DOHH2 (cell line): ENCODE measurements at regions not wholly inside any gene's neighbourhood (a gene's known extent, or its start where the extent isn't known, plus 50 kb on each side); places are given as distances from the start of the nearest gene placed in this dataset.

Source experiments
- H3F3A ChIP-seq: fragments of 200-600 bp; sonication (generic), shearing (Covaris generic); 2 replicates; pipeline ENCODE4 v1.6.0; 2016; ENCODE audit warnings: antibody characterized with exemption, mild to moderate bottlenecking; ENCODE audit not compliant: control insufficient read depth, insufficient read depth
- H3K27ac ChIP-seq: fragments of 200-600 bp; sonication (generic); 2 replicates; pipeline ENCODE4 v1.5.1; 2014; ENCODE audit warnings: low read depth, mild to moderate bottlenecking, low read length, moderate library complexity
- H3K27me3 ChIP-seq: fragments of 200-600 bp; sonication (generic); 2 replicates; pipeline ENCODE4 v1.6.1; 2014; ENCODE audit warnings: mild to moderate bottlenecking, low read length, mixed read lengths; ENCODE audit not compliant: control insufficient read depth
- H3K36me3 ChIP-seq: fragments of 200-600 bp; sonication (generic); 2 replicates; pipeline ENCODE4 v1.6.1; 2014; ENCODE audit warnings: mild to moderate bottlenecking, low read length, moderate library complexity, mixed read lengths; ENCODE audit not compliant: control insufficient read depth
- H3K4me1 ChIP-seq: fragments of 200-600 bp; sonication (generic); 2 replicates; pipeline ENCODE4 v1.6.1; 2014; ENCODE audit warnings: mild to moderate bottlenecking, low read length, mixed read lengths; ENCODE audit not compliant: control insufficient read depth
- H3K4me2 ChIP-seq: fragments of 200-600 bp; sonication (generic); 2 replicates; pipeline ENCODE4 v1.6.0; 2014; ENCODE audit warnings: mild to moderate bottlenecking, low read length, moderate library complexity
- H3K4me3 ChIP-seq: fragments of 200-600 bp; sonication (generic); 2 replicates; pipeline ENCODE4 v1.5.1; 2014; ENCODE audit warnings: mild to moderate bottlenecking, low read length, mixed read lengths
- H3K79me2 ChIP-seq: fragments of 200-600 bp; sonication (generic); 2 replicates; pipeline ENCODE4 v1.6.1; 2014; ENCODE audit warnings: mild to moderate bottlenecking, low read length, mixed read lengths; ENCODE audit not compliant: control insufficient read depth
- H3K9me2 ChIP-seq: fragments of 200-600 bp; sonication (generic); replicated peaks from 2 replicates; pipeline ENCODE4 v1.6.1; 2014; ENCODE audit warnings: mild to moderate bottlenecking, low read length, mixed read lengths; ENCODE audit not compliant: control insufficient read depth
- H3K9me3 ChIP-seq: fragments of 200-600 bp; sonication (generic); 2 replicates; pipeline ENCODE4 v1.6.1; 2014; ENCODE audit warnings: antibody characterized with exemption, low read length, mixed read lengths; ENCODE audit not compliant: control insufficient read depth, insufficient read depth
- H4K20me1 ChIP-seq: fragments of 200-600 bp; sonication (generic); 2 replicates; pipeline ENCODE4 v1.6.0; 2014; ENCODE audit warnings: low read depth, mild to moderate bottlenecking, antibody characterized with exemption, low read length, moderate library complexity; ENCODE audit not compliant: control insufficient read depth, insufficient read depth
- CTCF ChIP-seq: fragments of 200-600 bp; sonication (generic); IDR thresholded peaks from one replicate; pipeline ENCODE4 v1.5.1; 2014; ENCODE audit warnings: antibody characterized with exemption, mild to moderate bottlenecking, low read depth, low read length; ENCODE audit not compliant: poor library complexity, severe bottlenecking
- EZH2phosphoT487 ChIP-seq: fragments of 200-600 bp; sonication (generic); IDR thresholded peaks from 2 replicates; pipeline ENCODE4 v1.6.1; 2017; ENCODE audit warnings: borderline replicate concordance, mild to moderate bottlenecking, antibody characterized with exemption, low read length, moderate library complexity, mixed read lengths

- no peaks in the 10 kb centered on the region for H3K9me3 ChIP-seq
- no peaks in the 10 kb centered on the region for H3K27me3 ChIP-seq
- no peaks in the 10 kb centered on the region for H3K4me1 ChIP-seq
- H3K9me2 ChIP-seq = no peaks in the 10 kb centered on the region
- H3K79me2 ChIP-seq = no peaks in the 10 kb centered on the region
- no peak overlapping the region for H3K27ac ChIP-seq
- H3K4me3 ChIP-seq = no peak overlapping the region
- no peak for TF ChIP-seq CTCF
- no peak for TF ChIP-seq EZH2phosphoT487
- H3F3A ChIP-seq = no peaks in the 10 kb centered on the region
- H4K20me1 ChIP-seq = no peaks in the 10 kb centered on the region
- H3K4me2 ChIP-seq = no peak overlapping the region
- H3K36me3 ChIP-seq = no peaks in the 10 kb centered on the region
These were observed 232.7 kb upstream of the COPS8 start for GRCh38 chr2:236852977-236853374.

GRCh38 chr2:236853585-236854051 is 232.1 kb upstream of the COPS8 start:
- no peaks in the 10 kb centered on the region for H4K20me1 ChIP-seq
- H3F3A ChIP-seq = no peaks in the 10 kb centered on the region
- TF ChIP-seq CTCF (no peak), EZH2phosphoT487 (no peak)
- no peaks in the 10 kb centered on the region for H3K36me3 ChIP-seq
- no peaks in the 10 kb centered on the region for H3K79me2 ChIP-seq
- no peak overlapping the region for H3K4me3 ChIP-seq
- H3K9me2 ChIP-seq = no peaks in the 10 kb centered on the region
- H3K4me2 ChIP-seq = no peak overlapping the region
- H3K27ac ChIP-seq = no peak overlapping the region
- no peaks in the 10 kb centered on the region for H3K9me3 ChIP-seq
- no peaks in the 10 kb centered on the region for H3K27me3 ChIP-seq
- no peaks in the 10 kb centered on the region for H3K4me1 ChIP-seq

GRCh38 chr2:236855176-236855865 is 230.4 kb upstream of the COPS8 start:
- no peak overlapping the region for H3K4me2 ChIP-seq
- no peak overlapping the region for H3K4me3 ChIP-seq
- H3K27me3 ChIP-seq = no peaks in the 10 kb centered on the region
- H3K9me2 ChIP-seq = no peaks in the 10 kb centered on the region
- no peak for TF ChIP-seq CTCF
- no peaks in the 10 kb centered on the region for H3F3A ChIP-seq
- no peaks in the 10 kb centered on the region for H3K4me1 ChIP-seq
- H3K79me2 ChIP-seq = no peaks in the 10 kb centered on the region
- no peaks in the 10 kb centered on the region for H3K36me3 ChIP-seq
- H4K20me1 ChIP-seq = no peaks in the 10 kb centered on the region
- no peak overlapping the region for H3K27ac ChIP-seq
- H3K9me3 ChIP-seq = no peaks in the 10 kb centered on the region
